Suppressor macrophage (primary cell): ENCODE measurements at regions not wholly inside any gene's neighbourhood (a gene's known extent, or its start where the extent isn't known, plus 50 kb on each side); places are given as distances from the start of the nearest gene placed in this dataset.
"Not testable (repeated sequence)": the region's sequence is repeated elsewhere in the genome, so short reads cannot be mapped to it uniquely, and the experiment has no call there.

Experiments
- DNase-seq, 4 experiments: peaks; one replicate each; pipeline ENCODE4 v3.0.0-alpha.2; 2020 to 2022

- DNase-seq: no peak
Observed at GRCh38 chr6:19892260-19892659, 55.1 kb downstream of the ID4 start.

- DNase-seq: no peak
Observed at GRCh38 chr6:19895866-19896692, 58.9 kb downstream of the ID4 start.

- DNase-seq: no peak
Observed at GRCh38 chr6:19896693-19897010, 59.5 kb downstream of the ID4 start.

GRCh38 chr6:19898141-19898740 lies 61.1 kb downstream of the ID4 start:
- DNase-seq: no peak

GRCh38 chr6:19902201-19902600 lies 65.0 kb downstream of the ID4 start:
- no peak for DNase-seq

GRCh38 chr6:19904408-19904807 lies 67.2 kb downstream of the ID4 start:
- DNase-seq: not testable (repeated sequence)

GRCh38 chr6:19905584-19905983 lies 68.4 kb downstream of the ID4 start:
- DNase-seq: no peak

- no peak for DNase-seq
Observed at GRCh38 chr6:19906171-19906570, 69.0 kb downstream of the ID4 start.

GRCh38 chr6:19911223-19911622 lies 74.1 kb downstream of the ID4 start:
- no peak for DNase-seq

GRCh38 chr6:19918436-19918835 lies 81.3 kb downstream of the ID4 start:
- DNase-seq: no peak

- DNase-seq: no peak
Observed at GRCh38 chr6:19921786-19922185, 84.6 kb downstream of the ID4 start.

- no peak for DNase-seq
Observed at GRCh38 chr6:19925533-19925932, 88.4 kb downstream of the ID4 start.

GRCh38 chr6:19928461-19928860 lies 91.3 kb downstream of the ID4 start:
- DNase-seq: no peak

- no peak for DNase-seq
Observed at GRCh38 chr6:19929312-19929711, 92.1 kb downstream of the ID4 start.

GRCh38 chr6:19934996-19935591 lies 97.9 kb downstream of the ID4 start:
- DNase-seq: no peak

- not testable (repeated sequence) for DNase-seq
Observed at GRCh38 chr6:19939321-19939720, 102.2 kb downstream of the ID4 start.

- not testable (repeated sequence) for DNase-seq
Observed at GRCh38 chr6:19939926-19940325, 102.8 kb downstream of the ID4 start.

GRCh38 chr6:19943042-19943441 lies 105.9 kb downstream of the ID4 start:
- no peak for DNase-seq

- DNase-seq: no peak
Observed at GRCh38 chr6:19945843-19946358, 108.7 kb downstream of the ID4 start.

GRCh38 chr6:19949155-19949554 lies 112.0 kb downstream of the ID4 start:
- no peak for DNase-seq

- no peak for DNase-seq
Observed at GRCh38 chr6:19964115-19964514, 126.9 kb downstream of the ID4 start.

- no peak for DNase-seq
Observed at GRCh38 chr6:19968201-19968600, 131.0 kb downstream of the ID4 start.

GRCh38 chr6:19972221-19972620 lies 135.1 kb downstream of the ID4 start:
- no peak for DNase-seq
